Left forelimb (tissue), 1 donor: ENCODE measurements at regions not wholly inside any gene's neighbourhood (a gene's known extent, or its start where the extent isn't known, plus 50 kb on each side); places are given as distances from the start of the nearest gene placed in this dataset.

Source experiments
- DNase-seq: peaks from one replicate; pipeline ENCODE4 v3.0.0-alpha.2; 2018; ENCODE audit warnings: low spot score

DNA sequence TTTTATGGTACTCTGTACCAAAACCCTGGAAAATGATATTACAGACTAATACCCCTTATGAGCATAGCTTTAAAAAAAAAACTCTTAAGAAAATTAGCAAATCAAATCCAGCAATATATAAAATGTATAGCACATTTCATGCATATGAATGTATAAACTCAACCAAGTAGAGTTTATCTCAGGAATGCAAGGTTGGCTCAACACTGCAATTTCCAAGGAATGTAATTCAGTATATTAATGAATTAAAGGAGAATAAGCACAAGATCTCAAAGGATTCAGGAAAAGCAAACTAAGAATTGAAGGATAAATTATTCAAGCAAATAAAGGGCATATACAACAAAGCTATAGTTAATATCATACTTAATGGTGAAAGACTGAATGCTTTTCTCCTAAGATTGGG lies 61.9 kb upstream of the RPL38 start:
- DNase-seq: no peak

DNA sequence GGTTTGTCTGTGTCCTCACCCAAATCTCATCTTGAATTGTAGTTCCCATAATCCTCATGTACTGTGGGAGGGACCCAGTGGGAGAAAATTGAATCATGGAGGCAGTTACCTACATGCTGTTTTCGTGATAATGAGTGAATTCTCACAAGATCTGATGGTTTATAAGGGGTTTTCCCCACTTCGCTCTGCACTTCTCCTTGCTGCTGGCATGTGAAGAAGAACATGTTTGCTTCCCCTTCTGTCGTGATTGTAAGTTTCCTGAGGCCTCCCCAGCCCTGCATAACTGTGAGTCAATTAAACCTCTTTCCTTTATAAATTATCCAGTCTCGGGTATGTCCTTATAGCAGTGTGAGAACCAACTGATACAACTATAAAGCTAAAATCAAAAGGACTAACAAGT lies 60.2 kb upstream of the RPL38 start:
- peak; percentile 3 for DNase-seq

DNA sequence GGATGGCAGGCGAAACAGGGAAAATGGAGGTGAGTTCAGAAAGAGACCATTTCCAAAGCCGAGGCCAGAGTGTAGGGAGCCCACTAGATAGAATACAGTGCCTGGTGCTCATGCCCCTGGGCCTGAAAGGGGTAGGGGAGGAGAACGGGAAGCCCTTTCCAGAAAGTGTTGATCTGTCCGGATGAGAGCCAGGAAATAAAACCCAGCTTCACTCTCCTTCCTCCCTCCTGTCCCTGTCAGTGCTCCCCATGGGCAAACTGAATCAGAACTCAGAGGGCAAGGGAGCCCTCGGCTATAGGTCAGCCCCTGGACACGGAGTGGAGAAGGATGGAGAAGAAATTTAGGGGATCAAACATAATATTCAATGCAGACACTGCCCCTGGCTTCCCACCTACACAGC lies 57.7 kb upstream of the RPL38 start:
- DNase-seq: peak; percentile 47

DNA sequence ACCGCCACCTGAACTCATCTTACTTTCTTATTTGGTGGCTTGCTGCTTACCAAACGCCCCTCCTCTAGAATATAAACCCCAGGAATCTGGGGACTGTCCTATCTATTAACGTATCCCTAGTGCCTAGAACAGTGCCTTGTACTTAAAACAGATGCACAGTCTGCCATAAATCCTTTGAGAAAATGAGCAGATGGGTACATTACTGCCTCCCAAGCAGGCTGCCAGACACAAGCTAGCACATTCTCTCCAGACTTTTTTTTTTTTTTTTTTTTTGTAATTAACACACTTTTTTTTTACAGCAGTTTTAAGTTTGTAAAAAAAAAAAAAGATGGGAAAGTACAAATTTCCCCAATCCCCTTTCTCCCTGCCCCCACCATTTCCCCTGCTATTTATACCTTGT lies 57.3 kb upstream of the RPL38 start:
- DNase-seq: no peak

DNA sequence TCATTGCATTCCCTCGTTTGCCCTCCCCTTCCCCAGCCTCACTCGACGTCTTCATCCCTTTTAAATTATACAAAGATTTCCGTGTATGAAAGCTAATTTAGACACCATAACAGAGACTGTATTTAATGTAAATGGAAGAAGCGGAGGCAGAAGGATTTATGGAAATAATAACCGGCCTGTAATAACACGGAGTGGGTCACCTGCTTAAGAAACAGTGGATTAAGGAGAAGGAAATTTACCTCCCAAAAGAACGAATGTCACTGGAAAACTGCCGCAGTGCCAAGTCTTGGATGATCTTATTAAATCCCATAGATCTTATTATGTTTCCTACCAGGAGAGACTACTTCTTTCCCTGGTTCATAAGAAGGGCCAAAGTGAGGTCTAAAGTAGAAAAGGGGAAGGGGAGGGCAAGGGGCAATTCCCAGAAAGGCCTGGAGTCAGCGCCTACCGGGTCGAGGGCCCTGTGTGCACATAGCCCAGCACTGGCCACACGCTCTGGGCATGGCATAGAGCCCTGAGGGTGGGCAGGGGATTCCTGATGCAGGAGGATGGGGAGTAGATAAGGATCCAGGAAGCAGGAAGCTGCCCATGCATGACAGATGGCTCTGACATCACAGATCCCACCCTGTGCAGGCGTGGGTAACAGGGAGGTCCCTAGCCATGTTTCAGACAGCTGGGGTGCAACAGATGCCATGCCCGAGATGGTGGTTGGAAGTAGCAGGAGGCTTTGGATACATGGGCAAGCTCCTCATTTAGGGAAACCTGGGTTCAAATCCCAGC lies 56.2 kb upstream of the RPL38 start:
- peak; percentile 45 for DNase-seq

DNA sequence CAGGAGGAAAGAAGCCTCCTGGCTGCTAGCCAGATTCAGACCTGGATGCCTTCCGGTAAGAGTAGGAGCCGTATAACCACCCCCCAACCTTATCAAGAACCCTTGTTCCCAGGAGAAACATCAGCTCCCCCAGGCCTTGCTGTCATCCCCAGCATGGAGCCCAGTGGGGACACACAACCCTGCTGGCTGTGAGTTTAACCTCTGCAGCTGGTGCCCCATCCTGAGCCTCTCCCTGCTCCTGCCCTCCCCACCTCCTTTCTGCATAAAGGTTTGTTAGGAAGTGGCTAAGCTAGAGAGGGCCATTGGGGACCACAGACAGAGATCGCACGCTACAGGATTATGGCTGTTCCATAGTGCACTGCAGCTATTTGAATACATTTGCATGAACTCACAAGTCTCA lies 55.5 kb upstream of the RPL38 start:
- no peak for DNase-seq

DNA sequence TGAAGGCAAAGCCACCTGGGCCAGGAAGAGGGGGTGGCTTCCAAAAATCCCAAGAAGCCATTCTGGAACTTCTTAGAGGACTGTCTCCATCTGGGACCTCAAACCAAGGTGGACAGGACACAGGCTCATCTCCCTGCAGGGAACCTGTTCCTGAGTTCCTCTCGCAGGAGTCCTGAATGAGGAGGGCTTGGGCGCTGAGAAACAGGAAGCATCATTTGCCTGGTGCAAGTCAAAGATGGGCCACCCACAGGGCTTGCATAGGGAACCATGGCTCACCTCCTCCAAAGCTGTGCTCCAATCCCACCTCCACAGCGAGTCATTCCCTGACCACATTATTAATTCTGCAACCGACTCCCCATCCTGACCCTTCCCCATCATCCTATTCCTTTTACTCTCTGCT lies 55.0 kb upstream of the RPL38 start:
- DNase-seq: no peak

DNA sequence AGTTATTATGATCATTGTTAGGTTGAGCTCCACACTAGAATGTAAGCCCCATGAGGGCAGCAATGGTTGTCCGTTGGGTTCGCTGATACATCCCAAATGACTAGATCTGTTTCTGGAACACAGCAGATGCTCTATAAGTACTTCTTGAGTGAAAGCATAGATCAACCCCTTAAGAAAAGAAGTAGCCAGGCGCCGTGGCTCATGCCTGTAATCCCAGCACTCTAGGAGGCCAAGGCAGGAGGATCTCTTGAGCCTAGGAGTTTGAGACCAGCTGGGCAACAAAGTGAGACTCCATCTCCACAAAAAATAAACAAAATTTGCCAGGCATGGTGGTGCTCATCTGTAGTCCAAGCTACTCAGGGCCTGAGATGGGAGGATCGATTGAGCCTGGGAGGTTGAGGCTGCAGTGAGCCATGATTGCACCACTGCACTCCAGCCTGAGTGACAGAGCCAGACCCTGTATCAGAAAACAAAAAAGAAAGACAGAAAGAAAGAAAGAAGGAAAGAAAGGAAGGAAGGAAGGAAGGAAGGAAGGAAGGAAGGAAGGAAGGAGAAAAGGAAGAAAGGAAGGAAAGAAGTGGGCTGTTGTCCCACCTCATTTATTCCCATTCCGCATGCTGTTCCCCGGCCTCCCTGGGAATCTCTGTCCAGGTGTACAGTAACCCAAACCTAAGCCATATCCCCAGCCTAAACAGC lies 54.4 kb upstream of the RPL38 start:
- DNase-seq: peak; percentile 2

DNA sequence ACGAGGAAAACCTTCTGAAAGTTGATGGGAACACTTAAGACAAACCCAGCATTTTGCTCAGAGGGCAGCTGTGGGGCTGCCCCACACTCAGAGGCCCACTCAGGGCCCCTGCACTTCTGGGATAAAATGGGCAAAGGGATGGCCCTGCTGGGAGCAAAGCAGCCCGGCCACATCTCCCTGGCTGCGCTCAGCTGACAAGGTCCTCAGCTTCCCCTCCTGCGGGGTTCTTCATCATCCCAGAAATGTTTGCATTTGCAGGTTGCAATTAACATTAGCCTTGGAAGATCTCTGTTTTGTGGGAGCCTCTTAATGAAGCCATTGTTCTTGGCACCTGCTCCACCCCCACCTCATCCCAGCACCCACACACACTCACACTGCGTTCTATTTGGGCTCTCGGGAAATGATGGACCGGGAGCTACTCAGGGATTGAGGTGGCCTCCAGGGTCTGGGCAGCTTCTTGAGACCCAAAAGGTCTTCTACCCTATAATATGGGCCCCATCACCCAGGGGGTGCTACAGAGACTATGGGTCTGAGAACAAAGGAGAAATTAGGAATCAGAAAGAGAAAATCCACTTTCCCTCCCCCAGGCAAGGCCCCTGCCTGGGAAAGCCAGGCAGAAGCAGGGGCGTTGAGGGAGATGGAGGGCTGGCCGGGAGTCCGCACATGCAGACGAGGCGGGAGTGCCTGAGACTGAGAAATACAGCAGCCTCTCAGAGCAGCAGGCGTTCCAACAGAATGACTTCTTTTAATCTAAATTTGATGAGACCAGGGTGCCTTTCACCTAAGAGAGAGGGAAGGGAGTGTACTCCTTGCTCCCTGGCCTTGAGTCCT lies 53.7 kb upstream of the RPL38 start:
- DNase-seq: peak; percentile 36

DNA sequence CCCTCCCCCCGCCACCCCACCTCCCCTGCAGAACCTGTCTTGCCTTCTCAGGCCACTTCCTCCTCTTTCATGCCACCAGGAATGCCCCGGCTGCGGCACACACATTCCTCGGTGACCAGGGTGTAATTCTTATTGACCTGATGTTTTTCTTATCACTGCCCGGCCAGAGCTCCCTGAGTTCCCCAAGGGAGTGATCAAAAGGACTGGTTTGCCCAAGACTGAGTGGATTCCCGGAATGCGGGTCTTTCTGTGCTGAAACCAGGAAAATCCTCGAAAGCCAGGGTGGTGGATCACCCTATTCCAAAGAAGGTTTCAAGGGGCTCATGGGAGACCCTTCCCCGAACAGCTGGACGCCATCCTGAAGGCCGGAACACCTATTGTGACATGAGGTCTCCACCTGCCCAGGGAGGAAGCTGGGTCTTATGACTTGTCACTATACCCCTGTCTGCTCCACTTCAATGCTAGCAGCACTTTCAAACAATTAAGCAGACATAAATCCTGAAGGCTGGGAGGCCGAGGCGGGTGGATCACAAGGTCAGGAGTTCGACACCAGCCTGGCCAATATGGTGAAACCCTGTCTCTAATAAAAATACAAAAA lies 53.0 kb upstream of the RPL38 start:
- no peak for DNase-seq

DNA sequence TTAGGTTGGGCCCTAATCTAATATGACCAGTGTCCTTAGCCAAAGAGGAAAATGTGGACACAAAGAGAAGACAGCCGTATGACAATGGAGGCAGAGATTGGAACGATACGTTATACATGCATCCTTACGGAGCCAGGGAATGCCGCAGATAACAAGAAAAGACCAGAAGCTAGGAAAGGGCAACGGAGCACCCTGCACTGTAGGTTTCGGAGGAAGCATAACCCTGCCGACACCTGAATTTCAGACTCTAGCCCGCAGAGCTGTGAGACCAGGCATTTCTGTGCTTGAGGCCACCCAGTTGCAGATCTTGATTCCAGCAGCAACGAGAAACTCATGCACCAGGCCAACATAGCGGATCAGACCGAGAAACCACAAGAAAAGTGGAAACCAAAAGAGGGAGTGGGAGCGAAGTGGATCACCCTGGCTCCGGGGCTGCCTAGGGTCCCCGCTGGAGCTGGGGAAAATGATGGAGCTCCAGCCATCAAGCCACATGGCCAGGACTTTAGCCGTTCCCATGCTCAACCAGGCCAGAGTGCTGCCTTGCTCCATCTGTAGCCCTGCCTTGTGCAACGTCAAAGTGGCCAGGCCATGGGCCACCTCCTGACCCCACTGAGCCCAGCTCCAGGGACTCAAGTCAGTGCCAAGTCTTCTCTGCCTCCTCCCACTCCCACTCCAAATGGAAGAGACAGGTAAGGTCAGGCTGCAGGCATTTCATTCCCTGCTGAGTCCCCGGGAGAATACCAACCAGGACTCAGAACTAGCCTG lies 51.7 kb upstream of the RPL38 start:
- DNase-seq: peak; percentile 48

DNA sequence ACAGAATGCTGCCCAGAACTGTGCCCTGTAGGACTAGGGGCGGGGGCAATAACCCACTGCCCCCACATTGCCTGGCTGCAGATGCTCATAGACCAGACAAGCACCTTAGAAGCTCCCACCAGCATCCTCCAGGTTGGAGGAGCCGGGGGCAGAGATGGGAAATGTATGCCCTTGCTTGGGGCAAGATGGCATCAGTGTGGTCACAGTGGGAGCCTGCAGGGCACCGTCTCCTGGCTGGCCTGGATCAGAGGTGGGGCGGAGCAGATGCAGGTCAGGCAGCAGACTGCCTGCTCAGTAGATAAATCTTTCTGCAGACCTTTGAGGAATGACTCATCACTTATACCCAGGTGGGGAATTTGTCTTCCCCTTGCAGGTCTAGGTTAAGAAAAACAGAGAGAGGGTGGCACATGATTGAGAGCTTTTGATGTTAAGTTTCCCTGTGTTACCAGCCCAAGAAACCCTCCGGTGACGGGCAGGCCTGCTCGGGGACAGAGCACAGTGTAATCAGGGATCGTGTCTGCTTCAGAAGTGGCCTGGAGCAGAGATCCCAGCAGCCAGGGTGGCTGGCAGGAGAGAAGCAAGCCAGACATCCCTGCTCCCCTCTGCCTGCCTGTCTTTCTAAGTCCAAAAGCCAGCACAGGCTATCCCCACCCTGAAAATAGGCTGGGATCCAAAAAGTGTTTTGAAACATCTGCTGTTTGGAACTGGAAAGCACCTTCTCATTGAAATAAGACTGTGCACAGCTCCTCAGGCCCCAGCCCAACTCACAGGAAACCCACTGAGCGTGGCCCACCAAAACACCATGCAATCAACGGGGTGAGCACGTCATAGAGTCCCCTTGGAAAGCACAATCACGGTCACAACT lies 50.7 kb upstream of the RPL38 start:
- DNase-seq: peak; percentile 59

DNA sequence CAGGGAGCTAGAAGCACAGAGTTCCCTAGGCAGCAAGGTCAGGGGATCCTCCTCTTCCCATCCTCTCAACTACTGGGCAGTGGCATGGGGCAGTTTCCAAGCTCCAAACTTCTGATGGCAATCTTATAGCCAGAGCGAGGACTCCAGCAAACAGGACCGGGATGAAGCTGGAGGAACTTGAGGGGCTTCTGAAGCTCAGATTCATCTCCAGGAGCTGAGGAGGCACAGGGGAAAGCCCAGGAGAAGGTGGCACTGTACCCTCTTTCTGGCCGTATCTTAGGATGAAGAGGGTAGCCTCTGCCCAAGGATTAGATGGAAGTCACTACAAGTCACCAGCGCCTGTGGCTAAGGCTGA lies 50.0 kb upstream of the RPL38 start:
- DNase-seq: no peak
